ENCODE measurements at regions not wholly inside any gene's neighbourhood (a gene's known extent, or its start where the extent isn't known, plus 50 kb on each side); places are given as distances from the start of the nearest gene placed in this dataset.

DNA sequence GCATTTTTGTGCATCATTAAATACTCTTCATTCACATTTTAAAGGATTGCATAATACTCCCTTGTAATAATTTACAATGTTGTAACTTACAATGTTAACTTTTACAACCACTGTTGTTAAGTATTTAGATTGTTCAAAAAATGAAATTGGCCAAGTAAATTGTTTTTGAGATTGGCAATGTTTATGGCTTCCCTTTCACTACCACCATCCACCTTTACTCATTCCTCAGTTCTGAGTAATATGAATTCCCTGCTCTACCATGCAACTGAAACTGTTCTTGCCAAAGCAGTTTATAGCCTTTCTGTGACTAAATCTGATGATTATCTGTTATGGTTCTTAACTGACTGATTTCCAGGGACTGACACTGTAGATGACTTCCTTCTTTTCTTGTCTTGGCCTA is 80.5 kb upstream of the TMEM106B start:
- Histone ChIP-seq H3K9me3 (ENCODE audit: insufficient read depth, low read depth) (peaks cover 3% of the 10 kb centered on the region; the same call in 1 of the 2 replicates), H3K4me3 (no peak overlapping the region), H3K27ac (no peak overlapping the region), H3F3A (ENCODE audit: insufficient read depth, low read depth) (0 out of 2 replicates have a peak, but pooled peaks cover 4% of the 10 kb centered on the region), H2AFZ (no peak overlapping the region), H3K36me3 (ENCODE audit: low read depth) (no peaks in the 10 kb centered on the region), H3K4me2 (no peak overlapping the region), H3K9me2 (ENCODE audit: insufficient read depth) (no peaks in the 10 kb centered on the region), H3K4me1 (replicated peaks; ENCODE audit: insufficient read depth) (no peaks in the 10 kb centered on the region; the same call in 1 of the 2 replicates), H4K20me1 (ENCODE audit: insufficient read depth) (no peaks in the 10 kb centered on the region), H3K27me3 (ENCODE audit: insufficient read depth, low read depth) (no peaks in the 10 kb centered on the region), H3K79me2 (ENCODE audit: low read depth) (no peaks in the 10 kb centered on the region)
- intact Hi-C loops (cut with micrococcal nuclease; ENCODE audit: unreplicated experiment): no loop called here
- POLR2A ChIA-PET (ENCODE audit: unreplicated experiment): no interaction called here
- peak in 1 of 2 experiments; percentile 76 for DNase-seq
- CTCF ChIA-PET: no interaction called here
- no TSS peak for BruUV-seq (replicated peaks)
- TF ChIP-seq, protein P1, sequence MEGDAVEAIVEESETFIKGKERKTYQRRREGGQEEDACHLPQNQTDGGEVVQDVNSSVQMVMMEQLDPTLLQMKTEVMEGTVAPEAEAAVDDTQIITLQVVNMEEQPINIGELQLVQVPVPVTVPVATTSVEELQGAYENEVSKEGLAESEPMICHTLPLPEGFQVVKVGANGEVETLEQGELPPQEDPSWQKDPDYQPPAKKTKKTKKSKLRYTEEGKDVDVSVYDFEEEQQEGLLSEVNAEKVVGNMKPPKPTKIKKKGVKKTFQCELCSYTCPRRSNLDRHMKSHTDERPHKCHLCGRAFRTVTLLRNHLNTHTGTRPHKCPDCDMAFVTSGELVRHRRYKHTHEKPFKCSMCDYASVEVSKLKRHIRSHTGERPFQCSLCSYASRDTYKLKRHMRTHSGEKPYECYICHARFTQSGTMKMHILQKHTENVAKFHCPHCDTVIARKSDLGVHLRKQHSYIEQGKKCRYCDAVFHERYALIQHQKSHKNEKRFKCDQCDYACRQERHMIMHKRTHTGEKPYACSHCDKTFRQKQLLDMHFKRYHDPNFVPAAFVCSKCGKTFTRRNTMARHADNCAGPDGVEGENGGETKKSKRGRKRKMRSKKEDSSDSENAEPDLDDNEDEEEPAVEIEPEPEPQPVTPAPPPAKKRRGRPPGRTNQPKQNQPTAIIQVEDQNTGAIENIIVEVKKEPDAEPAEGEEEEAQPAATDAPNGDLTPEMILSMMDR (conservative IDR thresholded peaks at IDR 0.05): no peak
- TF ChIP-seq EZH2 (IDR thresholded peaks at IDR 0.05; ENCODE audit: low read depth): no peak

DNA sequence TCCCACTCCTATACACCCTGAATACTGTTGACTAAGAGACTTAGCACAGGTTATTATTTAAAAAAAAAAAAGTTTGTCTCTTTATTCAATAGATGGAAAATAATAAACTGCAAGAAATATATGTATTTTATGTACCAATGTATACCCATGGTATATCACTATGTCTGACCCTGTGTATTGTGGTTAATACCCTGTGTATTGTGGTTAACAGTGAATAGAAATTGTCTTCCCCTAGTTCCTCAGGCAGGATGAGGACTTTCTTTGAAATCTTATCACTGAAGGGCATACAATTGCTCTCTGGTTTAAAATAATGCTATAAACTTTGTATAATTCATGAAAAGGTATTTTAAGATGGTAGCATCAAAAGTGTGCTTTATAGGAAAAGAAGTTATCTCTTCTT is 80.0 kb upstream of the TMEM106B start:
- no peaks in the 10 kb centered on the region for H4K20me1 ChIP-seq (ENCODE audit: insufficient read depth)
- intact Hi-C loops (cut with micrococcal nuclease; ENCODE audit: unreplicated experiment): no loop called here
- CTCF ChIA-PET: no interaction called here
- H3K9me3 ChIP-seq (ENCODE audit: insufficient read depth, low read depth): peaks cover 3% of the 10 kb centered on the region; the same call in 1 of the 2 replicates
- H3K36me3 ChIP-seq (ENCODE audit: low read depth): no peaks in the 10 kb centered on the region
- H3K9me2 ChIP-seq (ENCODE audit: insufficient read depth): no peaks in the 10 kb centered on the region
- H3K27ac ChIP-seq: no peak overlapping the region
- no peak overlapping the region for H3K4me3 ChIP-seq
- no peaks in the 10 kb centered on the region; the same call in 1 of the 2 replicates for H3K4me1 ChIP-seq (replicated peaks; ENCODE audit: insufficient read depth)
- H3K4me2 ChIP-seq: no peak overlapping the region
- H3K27me3 ChIP-seq (ENCODE audit: insufficient read depth, low read depth): no peaks in the 10 kb centered on the region
- no peaks in the 10 kb centered on the region for H3K79me2 ChIP-seq (ENCODE audit: low read depth)
- POLR2A ChIA-PET (ENCODE audit: unreplicated experiment): no interaction called here
- DNase-seq: no peak
- BruUV-seq (replicated peaks): no TSS peak
- TF ChIP-seq, protein P1 (conservative IDR thresholded peaks at IDR 0.05): no peak
- no peak for TF ChIP-seq EZH2 (IDR thresholded peaks at IDR 0.05; ENCODE audit: low read depth)
- H2AFZ ChIP-seq: no peak overlapping the region
- 0 out of 2 replicates have a peak, but pooled peaks cover 4% of the 10 kb centered on the region for H3F3A ChIP-seq (ENCODE audit: insufficient read depth, low read depth)

DNA sequence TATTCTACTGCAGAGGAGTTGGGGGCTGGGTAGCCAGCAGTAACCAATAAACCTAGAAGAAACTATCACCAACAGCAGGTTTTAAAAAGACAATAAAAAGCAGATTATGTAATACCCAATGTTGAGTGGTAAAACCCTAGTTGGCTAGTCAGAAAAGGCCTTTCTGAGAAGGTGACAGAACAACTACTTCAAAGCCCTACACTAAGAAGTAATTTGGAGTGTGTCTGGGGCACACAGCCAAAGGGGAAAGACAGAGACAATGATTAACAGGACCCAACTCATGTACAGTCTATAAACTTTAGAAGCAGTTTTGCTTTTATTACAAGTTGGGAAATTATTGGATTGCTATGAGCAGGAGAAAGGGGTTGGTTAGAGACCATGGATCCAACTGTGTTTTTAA is 77.2 kb upstream of the TMEM106B start:
- POLR2A ChIA-PET (ENCODE audit: unreplicated experiment): no interaction called here
- Histone ChIP-seq H3K9me3 (ENCODE audit: insufficient read depth, low read depth) (peaks cover 3% of the 10 kb centered on the region; the same call in 1 of the 2 replicates), H3F3A (ENCODE audit: insufficient read depth, low read depth) (0 out of 2 replicates have a peak, but pooled peaks cover 4% of the 10 kb centered on the region), H3K27me3 (ENCODE audit: insufficient read depth, low read depth) (no peaks in the 10 kb centered on the region), H3K9me2 (ENCODE audit: insufficient read depth) (no peaks in the 10 kb centered on the region), H3K4me2 (no peak overlapping the region), H3K4me1 (replicated peaks; ENCODE audit: insufficient read depth) (no peaks in the 10 kb centered on the region; the same call in 1 of the 2 replicates), H3K36me3 (ENCODE audit: low read depth) (no peaks in the 10 kb centered on the region), H3K27ac (no peak overlapping the region), H4K20me1 (ENCODE audit: insufficient read depth) (no peaks in the 10 kb centered on the region), H3K4me3 (no peak overlapping the region), H3K79me2 (ENCODE audit: low read depth) (no peaks in the 10 kb centered on the region), H2AFZ (no peak overlapping the region)
- CTCF ChIA-PET: no interaction called here
- intact Hi-C loops (cut with micrococcal nuclease; ENCODE audit: unreplicated experiment): no loop called here
- TF ChIP-seq EZH2 (IDR thresholded peaks at IDR 0.05; ENCODE audit: low read depth): no peak
- TF ChIP-seq, protein P1 (conservative IDR thresholded peaks at IDR 0.05): no peak
- BruUV-seq (replicated peaks): no TSS peak
- DNase-seq: no peak

Data from PC-9 (cell line).